VCaP (cell line): ENCODE measurements at regions not wholly inside any gene's neighbourhood (a gene's known extent, or its start where the extent isn't known, plus 50 kb on each side); places are given as distances from the start of the nearest gene placed in this dataset.
"Not testable (repeated sequence)": the region's sequence is repeated elsewhere in the genome, so short reads cannot be mapped to it uniquely, and the experiment has no call there.

Experiments
- H3K27ac ChIP-seq: fragments of 450-650 bp; 2 replicates; pipeline ENCODE4 v1.5.1; 2017
- CTCF ChIP-seq: fragments of 450-650 bp; conservative IDR thresholded peaks from 2 replicates; pipeline ENCODE4 v1.5.1; 2017; ENCODE audit warnings: mild to moderate bottlenecking, moderate library complexity

GRCh38 chr9:88897081-88897480, 94.2 kb upstream of the S1PR3 start:
- no peak overlapping the region for H3K27ac ChIP-seq
- no peak for TF ChIP-seq CTCF

GRCh38 chr9:88898039-88898720, 93.1 kb upstream of the S1PR3 start:
- no peak overlapping the region for H3K27ac ChIP-seq
- TF ChIP-seq CTCF, result no peak

- TF ChIP-seq CTCF, result no peak
- H3K27ac ChIP-seq, result no peak overlapping the region
These were observed 85.8 kb upstream of the S1PR3 start for GRCh38 chr9:88905506-88905905.

- no peak for TF ChIP-seq CTCF
- peak overlapping the region; percentile 22; the same call in 1 of the 2 replicates for H3K27ac ChIP-seq
These were observed 75.4 kb upstream of the S1PR3 start for GRCh38 chr9:88915916-88916315.

GRCh38 chr9:88916894-88917293, 74.4 kb upstream of the S1PR3 start:
- H3K27ac ChIP-seq, result no peak overlapping the region
- TF ChIP-seq CTCF, result no peak

- no peak for TF ChIP-seq CTCF
- no peak overlapping the region for H3K27ac ChIP-seq
These were observed 73.9 kb upstream of the S1PR3 start for GRCh38 chr9:88917375-88917774.

- not testable (repeated sequence) for H3K27ac ChIP-seq
These were observed 72.7 kb upstream of the S1PR3 start for GRCh38 chr9:88918537-88918936.

- no peak for TF ChIP-seq CTCF
- no peak overlapping the region for H3K27ac ChIP-seq
These were observed 70.6 kb upstream of the S1PR3 start for GRCh38 chr9:88920645-88921044.
